Kidney epithelial cell (primary cell): ENCODE measurements at regions not wholly inside any gene's neighbourhood (a gene's known extent, or its start where the extent isn't known, plus 50 kb on each side); places are given as distances from the start of the nearest gene placed in this dataset.

Source experiments
- DNase-seq: peaks from one replicate; pipeline ENCODE4 v3.0.0-alpha.2; 2010; ENCODE audit warnings: low read depth
- H3K27me3 ChIP-seq: 2 replicates; pipeline ENCODE4 v1.6.0; 2011; ENCODE audit warnings: low read length; ENCODE audit not compliant: control insufficient read depth, insufficient read depth
- H3K36me3 ChIP-seq: 2 replicates; pipeline ENCODE4 v1.5.1; 2011; ENCODE audit warnings: low read length; ENCODE audit not compliant: control insufficient read depth, insufficient read depth
- H3K4me3 ChIP-seq: 2 replicates; pipeline ENCODE4 v1.5.1; 2011; ENCODE audit warnings: low read depth, mild to moderate bottlenecking, control low read depth, low read length
- TF ChIP-seq, protein P1 (sequence below): IDR thresholded peaks from 2 replicates; pipeline ENCODE4 v1.5.1; 2011; ENCODE audit warnings: mild to moderate bottlenecking, moderate library complexity, low read length, control low read depth, inconsistent platforms; ENCODE audit not compliant: insufficient read depth, poor library complexity, severe bottlenecking

DNA sequence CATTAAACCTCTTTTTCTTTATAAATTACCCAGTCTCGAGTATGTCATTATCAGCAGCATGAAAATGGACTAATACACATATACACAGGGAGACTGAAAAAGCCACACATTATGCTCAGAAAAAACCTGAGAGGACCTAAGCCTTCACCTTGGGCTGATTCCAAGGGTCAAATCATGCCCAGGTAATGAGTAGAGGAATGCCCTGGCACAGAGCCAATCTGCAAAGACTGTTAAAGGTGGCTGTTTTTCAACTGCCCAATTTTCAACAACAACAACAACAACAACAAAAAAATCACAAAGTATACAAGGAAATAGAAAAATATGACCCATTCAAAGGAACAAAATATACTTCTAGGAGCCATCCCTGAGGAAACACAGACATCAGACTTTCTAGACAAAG, 220.2 kb upstream of the TBX20 start:
- no peak for DNase-seq
- no peaks in the 10 kb centered on the region for H3K36me3 ChIP-seq
- H3K27me3 ChIP-seq, result no peaks in the 10 kb centered on the region
- H3K4me3 ChIP-seq, result no peak overlapping the region
- TF ChIP-seq, protein P1, sequence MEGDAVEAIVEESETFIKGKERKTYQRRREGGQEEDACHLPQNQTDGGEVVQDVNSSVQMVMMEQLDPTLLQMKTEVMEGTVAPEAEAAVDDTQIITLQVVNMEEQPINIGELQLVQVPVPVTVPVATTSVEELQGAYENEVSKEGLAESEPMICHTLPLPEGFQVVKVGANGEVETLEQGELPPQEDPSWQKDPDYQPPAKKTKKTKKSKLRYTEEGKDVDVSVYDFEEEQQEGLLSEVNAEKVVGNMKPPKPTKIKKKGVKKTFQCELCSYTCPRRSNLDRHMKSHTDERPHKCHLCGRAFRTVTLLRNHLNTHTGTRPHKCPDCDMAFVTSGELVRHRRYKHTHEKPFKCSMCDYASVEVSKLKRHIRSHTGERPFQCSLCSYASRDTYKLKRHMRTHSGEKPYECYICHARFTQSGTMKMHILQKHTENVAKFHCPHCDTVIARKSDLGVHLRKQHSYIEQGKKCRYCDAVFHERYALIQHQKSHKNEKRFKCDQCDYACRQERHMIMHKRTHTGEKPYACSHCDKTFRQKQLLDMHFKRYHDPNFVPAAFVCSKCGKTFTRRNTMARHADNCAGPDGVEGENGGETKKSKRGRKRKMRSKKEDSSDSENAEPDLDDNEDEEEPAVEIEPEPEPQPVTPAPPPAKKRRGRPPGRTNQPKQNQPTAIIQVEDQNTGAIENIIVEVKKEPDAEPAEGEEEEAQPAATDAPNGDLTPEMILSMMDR, result no peak

DNA sequence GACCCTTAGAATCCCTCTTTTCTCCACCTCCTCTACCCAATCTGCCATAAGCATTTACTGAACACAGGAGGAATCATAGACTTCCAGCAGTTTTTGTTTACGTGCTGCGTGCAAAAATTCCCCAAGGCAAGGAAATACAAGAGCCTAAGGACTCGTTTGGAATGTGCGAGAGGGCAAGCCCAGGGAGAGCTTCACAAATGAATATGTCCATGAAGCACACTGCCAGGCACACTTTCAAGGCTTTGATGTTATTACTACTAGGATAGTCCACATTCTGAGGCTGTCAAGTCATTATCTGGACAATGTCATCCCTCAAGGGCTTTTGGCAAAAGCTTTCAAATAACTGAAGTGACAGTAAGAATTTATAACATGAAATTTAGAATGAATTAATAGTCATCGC, 214.7 kb upstream of the TBX20 start:
- TF ChIP-seq, protein P1, result no peak
- Histone ChIP-seq H3K27me3 (peaks cover 2% of the 10 kb centered on the region), H3K36me3 (no peaks in the 10 kb centered on the region), H3K4me3 (no peak overlapping the region)
- DNase-seq, result no peak

DNA sequence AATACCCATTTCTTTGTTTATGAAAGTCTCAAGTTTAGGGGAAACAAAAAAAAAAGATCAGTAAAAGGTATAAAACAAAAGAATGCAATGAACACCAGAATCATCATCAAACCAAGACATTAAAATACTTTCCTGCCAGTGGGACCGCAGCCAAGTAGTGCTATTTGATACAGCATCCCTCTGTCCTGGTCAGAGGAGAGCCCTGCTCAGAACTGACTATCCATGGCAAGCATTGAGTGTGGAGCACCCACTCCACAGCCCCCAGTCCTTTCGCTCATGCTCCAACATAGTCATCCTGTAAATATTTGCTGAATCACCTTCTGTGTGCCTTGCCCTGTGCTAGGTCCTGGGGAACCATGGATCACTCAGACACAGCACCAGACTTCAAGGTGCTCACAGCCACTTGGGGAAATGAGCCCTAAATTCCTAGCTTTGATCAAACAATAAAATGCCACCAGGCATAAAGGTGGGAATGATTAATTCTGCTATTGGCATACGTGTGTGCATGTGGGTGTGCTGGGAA, 213.6 kb upstream of the TBX20 start:
- peaks cover 2% of the 10 kb centered on the region for H3K27me3 ChIP-seq
- no peaks in the 10 kb centered on the region for H3K36me3 ChIP-seq
- no peak for DNase-seq
- TF ChIP-seq, protein P1, result no peak
- no peak overlapping the region for H3K4me3 ChIP-seq

DNA sequence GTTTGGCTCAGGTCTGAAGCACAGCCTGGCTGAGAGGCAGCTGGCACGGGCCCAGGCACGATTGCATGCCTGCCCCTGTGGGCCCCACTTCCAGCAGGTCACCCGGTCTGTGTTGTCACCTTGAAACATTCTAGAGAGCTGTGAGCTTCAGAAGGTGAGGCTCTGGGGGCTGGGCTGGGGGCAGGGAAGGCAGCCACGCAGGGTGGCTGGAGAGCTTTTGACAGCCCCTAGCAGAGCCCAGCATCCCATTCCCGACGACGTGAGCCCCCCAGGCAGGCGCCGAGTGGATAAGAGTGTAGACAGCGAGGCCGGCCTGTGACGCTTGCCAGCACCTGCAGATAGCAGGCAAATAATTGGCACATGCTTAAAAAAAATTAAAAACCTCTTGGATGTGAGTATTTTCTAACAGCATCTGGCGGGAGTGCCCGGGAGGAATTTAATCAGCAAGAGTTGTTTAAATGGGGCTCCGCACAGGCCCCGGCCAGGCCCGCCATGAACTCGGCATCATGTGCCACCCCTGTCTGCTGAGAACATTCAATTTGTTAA, 212.0 kb upstream of the TBX20 start:
- no peak overlapping the region for H3K4me3 ChIP-seq
- TF ChIP-seq, protein P1, result no peak
- H3K27me3 ChIP-seq, result peaks cover 2% of the 10 kb centered on the region
- no peak for DNase-seq
- no peaks in the 10 kb centered on the region for H3K36me3 ChIP-seq

DNA sequence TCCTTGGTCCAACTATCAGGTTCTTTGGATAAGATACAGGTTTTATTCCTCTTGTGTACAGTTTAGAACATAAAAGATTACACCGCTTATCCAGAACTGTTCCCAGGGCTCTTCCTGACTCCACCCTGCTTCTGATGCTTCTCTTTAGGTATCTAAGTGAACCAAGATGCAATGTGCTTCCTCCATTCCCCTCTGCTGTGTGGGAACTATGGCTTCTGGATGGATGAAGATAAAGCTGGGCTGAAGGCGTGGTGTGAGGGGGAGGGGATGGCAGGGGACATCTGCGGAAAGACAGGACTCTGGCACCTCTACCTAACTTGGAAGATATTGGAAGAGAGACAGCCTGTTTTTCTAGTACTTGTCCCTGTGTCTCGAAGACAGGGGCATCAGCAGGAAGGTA, 209.9 kb upstream of the TBX20 start:
- no peak for DNase-seq
- Histone ChIP-seq H3K4me3 (no peak overlapping the region), H3K27me3 (peaks cover 2% of the 10 kb centered on the region), H3K36me3 (no peaks in the 10 kb centered on the region)
- TF ChIP-seq, protein P1, result no peak

DNA sequence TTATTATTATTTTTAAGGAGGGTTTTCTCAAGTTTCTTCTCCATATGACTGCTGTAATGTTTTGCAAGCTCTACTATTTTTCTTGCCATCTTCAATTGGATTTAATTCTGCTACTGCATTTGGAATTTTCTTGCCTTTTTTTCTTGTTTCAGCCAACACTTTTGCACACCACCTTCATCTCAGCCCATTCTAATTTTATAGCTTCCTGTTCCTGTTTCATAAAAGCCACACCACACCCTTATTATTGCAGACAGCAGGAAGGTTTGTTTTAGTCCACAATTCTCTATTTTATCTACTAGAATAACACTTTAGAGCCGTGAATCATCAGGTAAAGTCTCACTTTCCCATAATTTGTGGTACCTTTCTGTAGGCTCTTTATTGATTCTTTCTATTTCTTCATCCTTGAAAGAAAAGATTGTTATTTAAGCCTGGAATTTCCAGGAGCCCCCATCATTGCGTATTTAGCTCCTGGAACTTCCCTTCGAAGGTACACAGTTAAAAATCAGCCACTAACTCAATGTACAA, 209.3 kb upstream of the TBX20 start:
- no peak for DNase-seq
- TF ChIP-seq, protein P1, result no peak
- Histone ChIP-seq H3K4me3 (no peak overlapping the region), H3K27me3 (peaks cover 2% of the 10 kb centered on the region), H3K36me3 (no peaks in the 10 kb centered on the region)
